Body of pancreas (tissue), 4 donors: ENCODE measurements at regions not wholly inside any gene's neighbourhood (a gene's known extent, or its start where the extent isn't known, plus 50 kb on each side); places are given as distances from the start of the nearest gene placed in this dataset.

ENCODE experiments used
- ATAC-seq: fragments of 150-250 bp; one replicate; pipeline ENCODE4 v1.9.1; 2016
- DNase-seq, 4 donors: peaks; one replicate each; pipeline ENCODE4 v3.0.0-alpha.2; 2019
- H3K27ac ChIP-seq, 4 donors: fragments of 200-600 bp; sonication (generic); 1 replicate in 3 of 4; 2 replicates in 1 of 4; pipeline versions ENCODE4 v1.5.1 to v1.6.1; 2016 to 2019; ENCODE audit warnings: mild to moderate bottlenecking in 1 of 4, mixed read lengths in 1 of 4, moderate library complexity in 1 of 4
- H3K27me3 ChIP-seq, 2 donors: fragments of 200-600 bp; sonication (generic); one replicate each; pipeline ENCODE4 v1.6.0; 2016; ENCODE audit warnings: mild to moderate bottlenecking in 1 of 2
- H3K36me3 ChIP-seq, 2 donors: fragments of 200-600 bp; sonication (generic); replicated peaks in 1 of 2; 2 replicates each; pipeline ENCODE4 v1.5.1; 2016; ENCODE audit warnings: low read depth in 2 of 2; ENCODE audit not compliant: insufficient read depth in 1 of 2
- H3K4me1 ChIP-seq: fragments of 200-600 bp; sonication (generic); one replicate; pipeline ENCODE4 v1.6.0; 2016
- H3K4me3 ChIP-seq, 2 donors: fragments of 200-600 bp; sonication (generic); 1 replicate in 1 of 2; 2 replicates in 1 of 2; pipeline ENCODE4 v1.5.1; 2016 to 2019
- H3K9me3 ChIP-seq, 3 donors: fragments of 200-600 bp; sonication (generic); 1 replicate in 2 of 3; 2 replicates in 1 of 3; pipeline ENCODE4 v1.5.1; 2016
- CTCF ChIP-seq, 7 experiments: fragments of 450-650 bp in 4 of 7; fragments of 200-600 bp in 3 of 7; sonication (generic) in 3 of 7; IDR thresholded peaks; one replicate each; pipeline ENCODE4 v1.5.1; 2016 to 2019; ENCODE audit warnings: antibody characterized with exemption in 7 of 7
- POLR2A ChIP-seq, 3 donors: fragments of 450-650 bp; IDR thresholded peaks; one replicate each; pipeline ENCODE4 v1.6.1; 2016; ENCODE audit warnings: antibody characterized with exemption in 3 of 3, mild to moderate bottlenecking in 2 of 3
- WGBS, 2 donors: methylation state at CpG; one replicate each; pipeline ENCODE4 v1.1.5; 2017; 5-methylcytosine and 5-hydroxymethylcytosine counted together
- intact Hi-C: fragments of 100-400 bp; cut with DNase I; formaldehyde crosslinking; loops from one replicate; pipeline ENCODE4 v1.15.1; 2023

- no peak overlapping the region for H3K27ac ChIP-seq
- no peaks in the 10 kb centered on the region for H3K4me1 ChIP-seq
- no peaks in the 10 kb centered on the region for H3K27me3 ChIP-seq
- DNase-seq: no peak
- no peaks in the 10 kb centered on the region for H3K9me3 ChIP-seq
- no peak overlapping the region for H3K4me3 ChIP-seq
- no peaks in the 10 kb centered on the region for H3K36me3 ChIP-seq
- intact Hi-C loops: no loop called here
- no peak for TF ChIP-seq POLR2A (IDR thresholded peaks at IDR 0.05)
- no peak for TF ChIP-seq CTCF (IDR thresholded peaks at IDR 0.05)
- WGBS, 2 donors: 70 to 71% methylated on average over 4 of the region's 4 CpGs
- no peak for ATAC-seq
Measured at GRCh38 chr17:77598241-77598620, 360.3 kb upstream of the TNRC6C start.

GRCh38 chr17:77599699-77600098, 358.8 kb upstream of the TNRC6C start:
- intact Hi-C loops: no loop called here
- H3K36me3 ChIP-seq: no peaks in the 10 kb centered on the region
- ATAC-seq (no peak), DNase-seq (no peak)
- no peaks in the 10 kb centered on the region for H3K9me3 ChIP-seq
- H3K27ac ChIP-seq: no peak overlapping the region
- H3K27me3 ChIP-seq: no peaks in the 10 kb centered on the region
- no peaks in the 10 kb centered on the region for H3K4me1 ChIP-seq
- no peak for TF ChIP-seq CTCF (IDR thresholded peaks at IDR 0.05)
- no peak for TF ChIP-seq POLR2A (IDR thresholded peaks at IDR 0.05)
- H3K4me3 ChIP-seq: no peak overlapping the region

- no peaks in the 10 kb centered on the region for H3K27me3 ChIP-seq
- no peak overlapping the region for H3K4me3 ChIP-seq
- H3K27ac ChIP-seq: no peak overlapping the region
- no peaks in the 10 kb centered on the region for H3K36me3 ChIP-seq
- DNase-seq (no peak), ATAC-seq (no peak)
- 70 to 85% methylated on average over 7 to 9 of the region's 9 CpGs for WGBS, 2 donors
- intact Hi-C loops: no loop called here
- TF ChIP-seq CTCF (IDR thresholded peaks at IDR 0.05): no peak
- no peak for TF ChIP-seq POLR2A (IDR thresholded peaks at IDR 0.05)
- H3K4me1 ChIP-seq: no peaks in the 10 kb centered on the region
- no peaks in the 10 kb centered on the region for H3K9me3 ChIP-seq
Measured at GRCh38 chr17:77600346-77600745, 358.2 kb upstream of the TNRC6C start.

GRCh38 chr17:77601054-77601979, 357.2 kb upstream of the TNRC6C start:
- no peaks in the 10 kb centered on the region for H3K4me1 ChIP-seq
- no peaks in the 10 kb centered on the region for H3K9me3 ChIP-seq
- ATAC-seq (peak; percentile 29), DNase-seq (peak in 1 of 4 donors; percentile 8)
- TF ChIP-seq CTCF (IDR thresholded peaks at IDR 0.05) (no peak), POLR2A (IDR thresholded peaks at IDR 0.05) (no peak)
- intact Hi-C loops: no loop called here
- H3K4me3 ChIP-seq: no peak overlapping the region
- peak overlapping the region in 3 of 4 donors; percentile 32 to 56 (median 37) for H3K27ac ChIP-seq
- WGBS, 2 donors: 50 to 52% methylated on average over 15 to 18 of the region's 18 CpGs
- H3K36me3 ChIP-seq: no peaks in the 10 kb centered on the region
- no peaks in the 10 kb centered on the region for H3K27me3 ChIP-seq
